ENCODE measurements at regions not wholly inside any gene's neighbourhood (a gene's known extent, or its start where the extent isn't known, plus 50 kb on each side); places are given as distances from the start of the nearest gene placed in this dataset.

GRCh38 chr6:47162793-47163192, 120.7 kb upstream of the ADGRF1 start:
- Histone ChIP-seq H3K27ac (ENCODE audit: extremely low read depth, low read depth, low read length) (no peak overlapping the region), H3K9me1 (ENCODE audit: control insufficient read depth, insufficient read depth, low read length) (no peaks in the 10 kb centered on the region), H2AFZ (ENCODE audit: low read depth, low read length) (no peak overlapping the region), H3K36me3 (ENCODE audit: control insufficient read depth, insufficient read depth, low read length) (no peaks in the 10 kb centered on the region), H3K4me2 (ENCODE audit: insufficient read depth, low read length) (no peak overlapping the region), H4K20me1 (replicated peaks; ENCODE audit: control insufficient read depth, insufficient read depth, low read length) (no peaks in the 10 kb centered on the region), H3K4me3 (no peak overlapping the region), H3K27me3 (ENCODE audit: control insufficient read depth in 2 of 2, insufficient read depth in 2 of 2, low read length in 2 of 2) (no peaks in the 10 kb centered on the region), H3K79me2 (ENCODE audit: control insufficient read depth, insufficient read depth, low read length) (no peaks in the 10 kb centered on the region), H3K4me1 (replicated peaks in 1 of 2; ENCODE audit: control insufficient read depth in 2 of 2, insufficient read depth in 2 of 2, low read length in 2 of 2) (no peaks in the 10 kb centered on the region), H3K9ac (ENCODE audit: insufficient read depth in 1 of 2, low read depth in 2 of 2, low read length in 2 of 2) (no peak overlapping the region), H3K9me3 (replicated peaks; ENCODE audit: control insufficient read depth, insufficient read depth, low read depth, low read length) (no peaks in the 10 kb centered on the region)
- CTCF ChIA-PET (ENCODE audit: low intra/inter-chr PET ratio) = no interaction called here
- in situ Hi-C loops (cut with MboI) = no loop called here
- WGBS (ENCODE audit: insufficient coverage, low coverage, missing lambda C conversion rate) = 4% methylated on average over 2 of the region's 2 CpGs
- TF ChIP-seq NR2F6 (CRISPR knock-in tag; IDR thresholded peaks at IDR 0.05) (no peak), ZNF143 (CRISPR knock-in tag; IDR thresholded peaks at IDR 0.05) (no peak), FIP1L1 (IDR thresholded peaks at IDR 0.05; ENCODE audit: low read depth, low read length, poor library complexity, severe bottlenecking) (no peak), ZFP91 (CRISPR knock-in tag; IDR thresholded peaks at IDR 0.05) (no peak), TBP (optimal IDR thresholded peaks at IDR 0.05; ENCODE audit: low read depth, low read length) (no peak), SNRNP70 (optimal IDR thresholded peaks at IDR 0.05; ENCODE audit: low read depth, low read length) (no peak), ZNF316 (IDR thresholded peaks at IDR 0.05) (no peak), SMAD2 (IDR thresholded peaks at IDR 0.05; ENCODE audit: low read depth, low read length) (no peak), ZNF318 (IDR thresholded peaks at IDR 0.05; ENCODE audit: borderline replicate concordance in 1 of 2, low read depth in 1 of 2) (no peak), HNRNPK (IDR thresholded peaks at IDR 0.05; ENCODE audit: low read depth, low read length, poor library complexity, severe bottlenecking) (no peak)
- intact Hi-C loops (cut with micrococcal nuclease) = no loop called here
- POLR2A ChIA-PET = interaction anchor here (1.1 kb wide), 1 partner anchor 19 kb away, joined by 3 read pairs; no protein-coding TSS in a partner anchor
- ATAC-seq (no peak), FAIRE-seq (no peak), DNase-seq (ENCODE audit: extremely low read depth in 1 of 4, low spot score in 3 of 4) (no peak)
- no TSS peak for BruUV-seq (replicated peaks)
